Smooth muscle cell (in vitro differentiated cells): ENCODE measurements at regions not wholly inside any gene's neighbourhood (a gene's known extent, or its start where the extent isn't known, plus 50 kb on each side); places are given as distances from the start of the nearest gene placed in this dataset.
"Not testable (repeated sequence)": the region's sequence is repeated elsewhere in the genome, so short reads cannot be mapped to it uniquely, and the experiment has no call there.

Experiments
- DNase-seq: peaks from one replicate; lab custom pipeline; 2025; ENCODE audit not compliant: unreplicated experiment; lab: John Stamatoyannopoulos, UW
- H2AFZ ChIP-seq: fragments of 200-600 bp; sonication (generic); 2 replicates; pipeline ENCODE4 v1.6.0; 2016; ENCODE audit warnings: antibody characterized with exemption, low read depth, mild to moderate bottlenecking
- H3F3A ChIP-seq: fragments of 200-600 bp; sonication (generic); 2 replicates; pipeline ENCODE4 v1.6.0; 2017; ENCODE audit warnings: antibody characterized with exemption, low read depth
- H3K27ac ChIP-seq: fragments of 200-600 bp; sonication (generic); 2 replicates; pipeline ENCODE4 v1.5.1; 2016; ENCODE audit warnings: low read depth, mild to moderate bottlenecking
- H3K27me3 ChIP-seq: fragments of 200-600 bp; sonication (generic); 2 replicates; pipeline ENCODE4 v1.6.1; 2016; ENCODE audit warnings: low read depth, mild to moderate bottlenecking
- H3K36me3 ChIP-seq: fragments of 200-600 bp; sonication (generic); 2 replicates; pipeline ENCODE4 v1.5.1; 2016; ENCODE audit warnings: low read depth
- H3K4me1 ChIP-seq: fragments of 200-600 bp; sonication (generic); 2 replicates; pipeline ENCODE4 v1.5.1; 2016; ENCODE audit warnings: low read depth
- H3K4me2 ChIP-seq: fragments of 200-600 bp; sonication (generic); 2 replicates; pipeline ENCODE4 v1.6.0; 2016; ENCODE audit warnings: mild to moderate bottlenecking
- H3K4me3 ChIP-seq: fragments of 200-600 bp; sonication (generic); 2 replicates; pipeline ENCODE4 v1.5.1; 2016; ENCODE audit warnings: mild to moderate bottlenecking
- H3K79me2 ChIP-seq: fragments of 200-600 bp; sonication (generic); 2 replicates; pipeline ENCODE4 v1.6.0; 2016; ENCODE audit warnings: low read depth, mild to moderate bottlenecking
- H3K9ac ChIP-seq: fragments of 200-600 bp; sonication (generic); 2 replicates; pipeline ENCODE4 v1.6.0; 2016; ENCODE audit warnings: low read depth
- H3K9me3 ChIP-seq: fragments of 200-600 bp; sonication (generic); replicated peaks from 2 replicates; pipeline ENCODE4 v1.5.1; 2016; ENCODE audit warnings: low read depth
- H4K20me1 ChIP-seq: fragments of 200-600 bp; sonication (generic); 2 replicates; pipeline ENCODE4 v1.6.0; 2016; ENCODE audit warnings: low read depth
- CTCF ChIP-seq: fragments of 200-600 bp; sonication (generic); IDR thresholded peaks from 2 replicates; pipeline ENCODE4 v1.5.1; 2017; ENCODE audit warnings: borderline replicate concordance, mild to moderate bottlenecking, antibody characterized with exemption; ENCODE audit not compliant: insufficient read depth, poor library complexity, severe bottlenecking
- WGBS: methylation state at CpG from one replicate; pipeline ENCODE4 v1.1.7; 2016; ENCODE audit warnings: low lambda C conversion rate; 5-methylcytosine and 5-hydroxymethylcytosine counted together

- DNase-seq, result no peak
- H3F3A ChIP-seq, result peaks cover 6% of the 10 kb centered on the region
- whole genome bisulfite sequencing, result 0% methylated on average over 1 of the region's 1 CpG
- peak overlapping the region; percentile 10 for H2AFZ ChIP-seq
- H3K27me3 ChIP-seq, result no peaks in the 10 kb centered on the region
- no peak for TF ChIP-seq CTCF
- no peaks in the 10 kb centered on the region for H4K20me1 ChIP-seq
- peak overlapping the region; percentile 22 for H3K4me2 ChIP-seq
- H3K9ac ChIP-seq, result no peak overlapping the region
- H3K79me2 ChIP-seq, result no peaks in the 10 kb centered on the region
- H3K4me1 ChIP-seq, result no peaks in the 10 kb centered on the region
- peak overlapping the region; percentile 79 for H3K27ac ChIP-seq
- no peaks in the 10 kb centered on the region for H3K36me3 ChIP-seq
- no peak overlapping the region for H3K4me3 ChIP-seq
- H3K9me3 ChIP-seq, result no peaks in the 10 kb centered on the region
Observed at GRCh38 chr1:100597061-100597741, 59.3 kb downstream of the GPR88 start.

GRCh38 chr1:100597784-100598183 is 59.8 kb downstream of the GPR88 start:
- Histone ChIP-seq H2AFZ (no peak overlapping the region), H3K79me2 (no peaks in the 10 kb centered on the region), H3K4me2 (no peak overlapping the region), H3F3A (peaks cover 6% of the 10 kb centered on the region), H3K36me3 (no peaks in the 10 kb centered on the region), H3K4me3 (no peak overlapping the region), H3K4me1 (no peaks in the 10 kb centered on the region), H3K9ac (no peak overlapping the region), H4K20me1 (no peaks in the 10 kb centered on the region), H3K9me3 (no peaks in the 10 kb centered on the region), H3K27me3 (no peaks in the 10 kb centered on the region), H3K27ac (peak overlapping the region; percentile 79)
- no peak for TF ChIP-seq CTCF
- DNase-seq, result no peak
- WGBS, result 20% methylated on average over 4 of the region's 4 CpGs

- not testable (repeated sequence) for H2AFZ ChIP-seq, H3K4me2 ChIP-seq, H3K4me1 ChIP-seq, H3K9ac ChIP-seq, H3K79me2 ChIP-seq, H4K20me1 ChIP-seq, H3K27me3 ChIP-seq, H3K27ac ChIP-seq, H3K4me3 ChIP-seq, H3K9me3 ChIP-seq, H3K36me3 ChIP-seq, H3F3A ChIP-seq, DNase-seq
- whole genome bisulfite sequencing, result 87% methylated on average over 2 of the region's 2 CpGs
Observed at GRCh38 chr1:100600377-100600776, 62.4 kb downstream of the GPR88 start.

- not testable (repeated sequence) for H2AFZ ChIP-seq, H3K36me3 ChIP-seq, H3F3A ChIP-seq, H3K27ac ChIP-seq, H3K27me3 ChIP-seq, H3K9ac ChIP-seq, H3K4me1 ChIP-seq, H3K4me3 ChIP-seq, DNase-seq, H3K79me2 ChIP-seq, H4K20me1 ChIP-seq, H3K4me2 ChIP-seq, H3K9me3 ChIP-seq
- WGBS, result 85% methylated on average over 1 of the region's 1 CpG
Observed at GRCh38 chr1:100602028-100602427, 64.1 kb downstream of the GPR88 start.

GRCh38 chr1:100604372-100604771 is 66.4 kb downstream of the GPR88 start:
- no peak for TF ChIP-seq CTCF
- H3K9me3 ChIP-seq, result no peaks in the 10 kb centered on the region
- H3K36me3 ChIP-seq, result no peaks in the 10 kb centered on the region
- no peaks in the 10 kb centered on the region for H3F3A ChIP-seq
- no peak for DNase-seq
- no peak overlapping the region for H3K9ac ChIP-seq
- H3K4me2 ChIP-seq, result no peak overlapping the region
- H3K4me3 ChIP-seq, result no peak overlapping the region
- no peaks in the 10 kb centered on the region for H3K27me3 ChIP-seq
- no peaks in the 10 kb centered on the region for H3K79me2 ChIP-seq
- H3K4me1 ChIP-seq, result no peaks in the 10 kb centered on the region
- WGBS, result 94% methylated on average over 1 of the region's 1 CpG
- no peak overlapping the region for H2AFZ ChIP-seq
- no peak overlapping the region for H3K27ac ChIP-seq
- no peaks in the 10 kb centered on the region for H4K20me1 ChIP-seq
